Breast epithelium (tissue), 3 donors: ENCODE measurements at regions not wholly inside any gene's neighbourhood (a gene's known extent, or its start where the extent isn't known, plus 50 kb on each side); places are given as distances from the start of the nearest gene placed in this dataset.

ENCODE experiments used
- POLR2A ChIP-seq: fragments of 450-650 bp; IDR thresholded peaks from one replicate; pipeline ENCODE4 v1.6.1; 2016; ENCODE audit warnings: antibody characterized with exemption, mild to moderate bottlenecking, moderate library complexity
- POLR2AphosphoS5 ChIP-seq, 3 donors: sonication (generic); formaldehyde crosslinking; IDR thresholded peaks; one replicate each; pipeline ENCODE4 v1.6.1; 2017; ENCODE audit warnings: antibody characterized with exemption in 3 of 3

- TF ChIP-seq POLR2A: no peak
- TF ChIP-seq POLR2AphosphoS5 (IDR thresholded peaks at IDR 0.05): no peak
Measured at GRCh38 chr21:35663856-35664606, 396.3 kb downstream of the SETD4 start.
